A673 (cell line): ENCODE measurements at regions not wholly inside any gene's neighbourhood (a gene's known extent, or its start where the extent isn't known, plus 50 kb on each side); places are given as distances from the start of the nearest gene placed in this dataset.

Experiments used
- CTCF ChIP-seq: fragments of 300-800, 200-600 bp; sonication (generic); conservative IDR thresholded peaks from 2 replicates; pipeline ENCODE4 v1.5.1; 2017; ENCODE audit warnings: low read depth, mild to moderate bottlenecking, antibody characterized with exemption, low read length, moderate library complexity, mixed read lengths
- EZH2 ChIP-seq: fragments of 200-600 bp; sonication (generic); IDR thresholded peaks from 2 replicates; pipeline ENCODE4 v1.6.1; 2017; ENCODE audit warnings: borderline replicate concordance, low read depth, mild to moderate bottlenecking, mixed read lengths, antibody characterized with exemption, low read length; ENCODE audit not compliant: poor library complexity, severe bottlenecking

- TF ChIP-seq CTCF: no peak
- no peak for TF ChIP-seq EZH2
Measured at GRCh38 chr12:24325331-24325730, 375.9 kb upstream of the SOX5 start.
